ENCODE measurements at regions not wholly inside any gene's neighbourhood (a gene's known extent, or its start where the extent isn't known, plus 50 kb on each side); places are given as distances from the start of the nearest gene placed in this dataset.
A peak's percentile ranks its signal among the peaks of the same experiment; 100 is the strongest.
"Not testable (repeated sequence)": the region's sequence is repeated elsewhere in the genome, so short reads cannot be mapped to it uniquely, and the experiment has no call there.

- not testable (repeated sequence) for H3K9me3 Mint-ChIP-seq, ATAC-seq
Measured at GRCh38 chr1:38180388-38180787, 133.8 kb upstream of the POU3F1 start.

DNA sequence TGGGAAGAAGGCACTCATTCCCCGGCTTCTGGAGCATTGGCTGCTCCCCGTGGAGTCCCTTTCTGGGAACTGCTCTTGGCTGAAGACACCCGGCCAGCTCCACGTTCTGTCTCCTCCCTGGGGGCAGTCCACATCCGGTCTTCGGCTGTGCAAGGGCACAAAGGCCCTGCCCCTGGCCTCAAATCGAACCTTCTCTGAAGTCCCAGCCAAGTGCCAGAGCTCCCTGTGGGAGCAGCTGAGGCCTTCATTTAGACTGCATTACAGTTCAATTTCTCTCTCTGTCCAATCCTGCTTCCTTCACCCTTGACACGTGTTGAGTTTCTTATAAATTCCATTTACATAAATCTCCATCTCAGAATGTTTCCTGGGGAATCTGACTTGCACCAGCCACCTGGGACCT, 132.9 kb upstream of the POU3F1 start:
- H3K36me3 Mint-ChIP-seq = no peaks in the 10 kb centered on the region
- H3K9me3 Mint-ChIP-seq = no peaks in the 10 kb centered on the region
- no peak overlapping the region for H3K27ac Mint-ChIP-seq
- H3K4me1 Mint-ChIP-seq (ENCODE audit: low read depth in 2 of 2) = peaks cover 0 to 6% of the 10 kb centered on the region in 2 donors
- DNase-seq (ENCODE audit: low spot score) (no peak), ATAC-seq (no peak)
- peaks cover 0 to 3% of the 10 kb centered on the region in 2 donors for H3K27me3 Mint-ChIP-seq
- H3K4me3 Mint-ChIP-seq = no peak overlapping the region

More at GRCh38 chr1:38180388-38180787, 133.8 kb upstream of the POU3F1 start:
- H3K27ac Mint-ChIP-seq; H3K4me3 Mint-ChIP-seq; DNase-seq (ENCODE audit: low spot score); H3K4me1 Mint-ChIP-seq (ENCODE audit: low read depth in 2 of 2); H3K27me3 Mint-ChIP-seq; H3K36me3 Mint-ChIP-seq: not testable (repeated sequence)

DNA sequence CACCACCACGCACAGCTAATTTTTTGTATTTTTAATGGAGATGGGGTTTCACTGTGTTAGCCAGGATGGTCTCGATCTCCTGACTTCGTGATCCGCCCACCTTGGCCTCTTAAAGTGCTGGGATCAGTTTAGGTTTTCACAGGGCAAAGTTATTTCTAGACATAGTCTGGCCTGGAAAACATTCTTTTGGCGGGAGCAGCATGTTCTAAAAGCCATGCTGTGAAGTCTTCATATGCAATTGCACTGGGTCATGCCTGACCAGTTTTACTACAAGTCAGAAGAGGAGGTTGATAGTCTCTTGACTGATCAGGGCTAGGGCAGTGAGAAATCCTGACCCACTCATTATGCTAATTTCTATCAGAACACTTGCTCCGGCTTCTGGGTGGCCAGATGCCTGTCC, 131.6 kb upstream of the POU3F1 start:
- Mint-ChIP-seq H3K36me3 (no peaks in the 10 kb centered on the region), H3K27ac (no peak overlapping the region), H3K4me1 (ENCODE audit: low read depth in 2 of 2) (peaks cover 5 to 17% of the 10 kb centered on the region in 2 donors), H3K27me3 (no peaks in the 10 kb centered on the region), H3K9me3 (no peaks in the 10 kb centered on the region), H3K4me3 (no peak overlapping the region)
- ATAC-seq = no peak
- DNase-seq (ENCODE audit: low spot score) = no peak

DNA sequence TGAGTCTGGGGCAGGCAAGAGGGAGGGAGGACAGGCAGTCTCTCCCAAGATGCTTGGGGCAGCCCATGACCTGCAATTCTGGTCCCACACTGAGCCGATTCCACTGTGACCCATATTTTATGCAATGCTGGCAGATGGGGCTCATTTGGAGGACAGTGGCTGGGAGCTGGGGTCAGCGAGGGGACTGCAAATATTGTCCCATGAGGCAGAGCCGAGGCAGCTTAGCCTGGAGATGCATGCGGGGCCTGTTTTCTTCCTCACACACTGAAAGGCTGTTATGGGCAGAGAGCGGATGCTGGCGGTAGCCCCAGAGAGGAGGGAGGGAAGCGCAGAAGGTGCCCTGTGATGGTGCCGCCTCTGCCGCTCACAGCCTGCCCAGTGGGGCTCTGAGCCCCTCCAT, 128.5 kb upstream of the POU3F1 start:
- peaks cover 5 to 20% of the 10 kb centered on the region in 2 donors for H3K4me1 Mint-ChIP-seq (ENCODE audit: low read depth in 2 of 2)
- H3K27me3 Mint-ChIP-seq = no peaks in the 10 kb centered on the region
- H3K36me3 Mint-ChIP-seq = no peaks in the 10 kb centered on the region
- ATAC-seq (no peak), DNase-seq (ENCODE audit: low spot score) (no peak)
- no peak overlapping the region for H3K4me3 Mint-ChIP-seq
- no peak overlapping the region for H3K27ac Mint-ChIP-seq
- H3K9me3 Mint-ChIP-seq = no peaks in the 10 kb centered on the region

DNA sequence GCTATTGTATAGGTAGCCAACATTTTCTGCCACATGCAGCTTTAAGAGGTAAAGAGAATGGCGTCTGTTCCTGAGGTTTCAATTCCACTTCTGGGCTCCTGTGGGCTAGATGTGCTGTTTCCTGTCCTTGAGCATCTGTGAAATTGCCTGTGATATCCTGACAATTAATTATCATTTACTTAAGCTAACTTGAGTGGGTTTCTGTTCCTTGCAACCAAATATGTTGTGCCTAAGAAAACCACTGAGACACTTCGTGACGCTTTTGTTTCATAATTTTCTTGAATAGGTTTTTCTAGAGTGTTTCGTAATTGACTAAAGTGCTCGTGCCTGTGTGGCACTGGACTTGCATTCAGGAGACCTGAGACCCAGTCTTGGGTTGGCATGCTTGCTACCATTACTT, 127.3 kb upstream of the POU3F1 start:
- ATAC-seq = peak in 1 of 2 donors; percentile 37
- Mint-ChIP-seq H3K9me3 (no peaks in the 10 kb centered on the region), H3K36me3 (no peaks in the 10 kb centered on the region), H3K27me3 (no peaks in the 10 kb centered on the region), H3K4me1 (ENCODE audit: low read depth in 2 of 2) (peaks cover 5 to 20% of the 10 kb centered on the region in 2 donors), H3K27ac (peak overlapping the region in 1 of 2 donors; percentile 53), H3K4me3 (no peak overlapping the region)
- no peak for DNase-seq (ENCODE audit: low spot score)

DNA sequence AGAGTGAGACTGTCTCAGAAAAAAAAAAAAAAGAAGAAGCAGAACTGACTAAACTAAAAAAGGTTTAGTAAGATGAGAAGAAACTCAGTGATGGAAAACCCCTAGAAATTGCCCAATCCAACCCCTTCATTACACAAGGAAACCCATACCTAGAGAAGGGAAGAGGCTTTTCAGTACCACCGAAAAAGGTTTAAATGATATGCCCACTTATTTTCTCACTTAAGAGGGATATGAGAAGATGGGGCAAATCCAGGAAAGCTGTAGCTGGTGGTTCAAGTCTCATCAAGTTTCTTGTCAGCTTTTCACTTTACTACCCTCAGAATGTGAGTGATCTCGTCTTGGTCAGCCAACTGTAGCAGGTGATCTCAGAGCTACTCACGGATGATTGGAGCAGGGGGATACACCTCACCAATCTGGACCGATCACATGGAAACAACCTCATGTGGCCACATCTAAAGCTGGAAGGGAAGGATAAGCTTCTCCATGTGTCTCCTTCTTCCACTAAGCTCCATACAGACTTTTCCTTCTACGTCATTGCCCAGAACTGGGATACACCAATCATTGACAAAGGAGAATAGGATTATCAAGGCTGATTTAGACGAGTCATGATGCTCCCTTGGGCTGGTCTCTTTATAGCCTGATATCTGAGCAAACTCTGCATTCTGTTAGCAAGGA, 126.7 kb upstream of the POU3F1 start:
- peak; percentile 22 to 24 for ATAC-seq
- peaks cover 5 to 20% of the 10 kb centered on the region in 2 donors for H3K4me1 Mint-ChIP-seq (ENCODE audit: low read depth in 2 of 2)
- H3K9me3 Mint-ChIP-seq = no peaks in the 10 kb centered on the region
- H3K4me3 Mint-ChIP-seq = no peak overlapping the region
- peak overlapping the region in 1 of 2 donors; percentile 53 for H3K27ac Mint-ChIP-seq
- H3K27me3 Mint-ChIP-seq = no peaks in the 10 kb centered on the region
- DNase-seq (ENCODE audit: low spot score) = no peak
- no peaks in the 10 kb centered on the region for H3K36me3 Mint-ChIP-seq

DNA sequence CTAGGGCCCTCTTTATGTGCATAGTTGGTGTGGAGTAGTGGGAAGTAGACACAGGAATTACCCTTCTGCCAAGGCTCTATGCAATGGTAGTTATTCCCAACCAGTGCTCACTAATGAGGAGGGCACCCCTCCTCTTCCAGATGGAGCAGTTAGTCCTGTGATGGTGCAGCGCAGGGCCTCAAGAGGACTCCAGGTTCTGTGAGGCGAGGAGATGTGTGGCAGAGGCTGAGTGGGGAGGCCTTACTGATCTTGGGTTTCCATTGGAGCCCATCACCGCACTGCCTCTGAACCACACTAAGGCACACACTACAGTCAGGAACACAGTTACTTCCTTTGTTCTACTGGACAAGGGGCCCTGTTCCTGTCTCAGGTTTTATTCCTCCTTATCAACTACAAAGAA, 122.5 kb upstream of the POU3F1 start:
- Mint-ChIP-seq H3K27ac (no peak overlapping the region), H3K27me3 (peaks cover 16 to 17% of the 10 kb centered on the region in 2 donors), H3K4me3 (no peak overlapping the region), H3K4me1 (ENCODE audit: low read depth in 2 of 2) (peaks cover 5 to 11% of the 10 kb centered on the region in 2 donors), H3K36me3 (no peaks in the 10 kb centered on the region), H3K9me3 (no peaks in the 10 kb centered on the region)
- no peak for ATAC-seq
- no peak for DNase-seq (ENCODE audit: low spot score)

DNA sequence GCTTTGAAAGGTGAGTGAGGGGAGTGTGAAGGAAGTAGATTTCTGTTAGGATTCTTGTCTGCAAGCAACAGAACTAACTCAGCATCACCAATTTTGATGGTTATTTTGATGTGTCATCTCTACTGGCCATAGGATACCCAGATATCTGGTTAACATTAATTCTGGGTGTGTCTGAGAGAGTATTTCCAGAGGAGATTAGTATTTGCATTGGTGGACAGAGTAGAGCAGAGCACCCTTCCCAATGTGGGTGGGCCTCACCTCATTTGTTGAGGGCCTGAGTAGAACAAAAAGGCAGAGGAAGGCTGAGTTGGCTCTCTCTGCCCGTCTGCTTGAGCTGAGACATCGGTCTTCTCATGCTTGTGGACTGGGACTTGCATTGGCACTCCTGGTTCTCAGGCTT, 121.8 kb upstream of the POU3F1 start:
- Mint-ChIP-seq H3K4me1 (ENCODE audit: low read depth in 2 of 2) (peaks cover under 1 to 5% of the 10 kb centered on the region in 2 donors), H3K36me3 (no peaks in the 10 kb centered on the region), H3K9me3 (no peaks in the 10 kb centered on the region), H3K27ac (no peak overlapping the region), H3K4me3 (no peak overlapping the region), H3K27me3 (peaks cover 20 to 25% of the 10 kb centered on the region in 2 donors)
- ATAC-seq = no peak
- no peak for DNase-seq (ENCODE audit: low spot score)

DNA sequence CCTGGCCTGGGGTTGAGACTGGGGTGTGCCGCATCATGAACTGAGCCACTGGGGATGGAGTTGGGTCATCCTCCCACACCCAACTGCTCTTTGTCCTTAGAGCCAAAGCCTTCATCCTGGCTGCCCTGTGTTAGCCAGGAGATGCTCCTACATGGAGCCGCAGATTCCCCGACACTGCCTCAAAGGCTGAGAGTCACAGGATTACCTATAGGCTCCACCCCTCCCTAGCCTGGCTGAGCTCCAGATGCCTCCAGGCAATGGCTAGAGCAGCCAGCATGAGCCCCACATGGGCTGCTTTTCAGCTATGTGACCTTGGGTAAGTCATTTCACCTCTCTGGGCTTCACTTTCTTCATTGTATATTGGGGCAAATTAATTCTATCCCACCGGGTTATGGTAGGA, 119.9 kb upstream of the POU3F1 start:
- H3K27me3 Mint-ChIP-seq = peaks cover 21 to 27% of the 10 kb centered on the region in 2 donors
- no peak overlapping the region for H3K4me3 Mint-ChIP-seq
- H3K27ac Mint-ChIP-seq = no peak overlapping the region
- no peaks in the 10 kb centered on the region for H3K9me3 Mint-ChIP-seq
- no peaks in the 10 kb centered on the region for H3K36me3 Mint-ChIP-seq
- H3K4me1 Mint-ChIP-seq (ENCODE audit: low read depth in 2 of 2) = no peaks in the 10 kb centered on the region
- ATAC-seq (no peak), DNase-seq (ENCODE audit: low spot score) (no peak)

- Mint-ChIP-seq H3K4me3 (no peak overlapping the region), H3K9me3 (no peaks in the 10 kb centered on the region), H3K27ac (no peak overlapping the region), H3K4me1 (ENCODE audit: low read depth in 2 of 2) (no peaks in the 10 kb centered on the region), H3K36me3 (no peaks in the 10 kb centered on the region), H3K27me3 (peaks cover 30 to 35% of the 10 kb centered on the region in 2 donors)
- ATAC-seq = no peak
- DNase-seq (ENCODE audit: low spot score) = no peak
Measured at GRCh38 chr1:38153778-38154470, 107.3 kb upstream of the POU3F1 start.

DNA sequence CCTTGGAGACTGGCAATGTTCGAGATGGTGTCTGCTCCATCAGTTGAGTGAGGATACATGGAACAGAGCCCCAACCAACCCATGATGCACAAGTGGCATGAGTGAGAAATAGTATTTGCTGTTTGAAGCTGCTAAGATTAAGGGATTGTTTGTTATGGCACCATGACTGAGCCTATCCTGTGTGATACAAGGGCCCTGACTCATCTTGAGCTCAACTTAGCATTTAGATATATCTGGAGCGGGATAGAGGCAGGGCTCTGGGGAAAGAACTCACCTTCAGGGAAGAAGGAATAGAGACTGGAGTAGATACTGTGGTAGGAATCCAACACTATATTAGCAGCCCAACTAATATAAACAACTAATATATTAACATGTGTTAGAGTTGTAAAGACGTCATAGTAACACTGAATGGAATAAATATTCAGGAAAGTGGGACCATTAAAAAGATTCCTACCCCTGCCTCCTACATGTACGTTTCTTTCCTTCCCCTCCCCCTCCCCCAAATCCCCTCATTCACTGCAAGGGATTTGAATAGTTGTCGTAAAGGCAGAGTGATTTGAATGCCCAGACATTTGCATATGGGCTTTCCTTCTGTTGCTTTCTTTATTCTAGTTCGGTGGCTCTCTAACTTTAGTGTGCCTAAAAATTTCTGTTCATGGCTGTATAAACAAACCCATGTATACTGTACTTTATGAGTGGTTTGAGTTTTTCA, 106.6 kb upstream of the POU3F1 start:
- Mint-ChIP-seq H3K27ac (no peak overlapping the region), H3K27me3 (peaks cover 30 to 33% of the 10 kb centered on the region in 2 donors), H3K4me3 (no peak overlapping the region), H3K4me1 (ENCODE audit: low read depth in 2 of 2) (no peaks in the 10 kb centered on the region), H3K9me3 (no peaks in the 10 kb centered on the region), H3K36me3 (no peaks in the 10 kb centered on the region)
- no peak for DNase-seq (ENCODE audit: low spot score)
- no peak for ATAC-seq

- H3K4me1 Mint-ChIP-seq (ENCODE audit: low read depth in 2 of 2) = no peaks in the 10 kb centered on the region
- no peak overlapping the region for H3K27ac Mint-ChIP-seq
- ATAC-seq = no peak
- no peaks in the 10 kb centered on the region for H3K9me3 Mint-ChIP-seq
- peaks cover 30 to 31% of the 10 kb centered on the region in 2 donors for H3K27me3 Mint-ChIP-seq
- DNase-seq (ENCODE audit: low spot score) = no peak
- H3K4me3 Mint-ChIP-seq = no peak overlapping the region
- H3K36me3 Mint-ChIP-seq = no peaks in the 10 kb centered on the region
Measured at GRCh38 chr1:38152351-38153065, 105.9 kb upstream of the POU3F1 start.

- Mint-ChIP-seq H3K27me3 (peaks cover 30 to 31% of the 10 kb centered on the region in 2 donors), H3K36me3 (no peaks in the 10 kb centered on the region), H3K4me3 (no peak overlapping the region), H3K27ac (no peak overlapping the region), H3K4me1 (ENCODE audit: low read depth in 2 of 2) (no peaks in the 10 kb centered on the region), H3K9me3 (no peaks in the 10 kb centered on the region)
- DNase-seq (ENCODE audit: low spot score) (no peak), ATAC-seq (no peak)
Measured at GRCh38 chr1:38151399-38151798, 104.8 kb upstream of the POU3F1 start.
